ENCODE measurements at regions not wholly inside any gene's neighbourhood (a gene's known extent, or its start where the extent isn't known, plus 50 kb on each side); places are given as distances from the start of the nearest gene placed in this dataset.

DNA sequence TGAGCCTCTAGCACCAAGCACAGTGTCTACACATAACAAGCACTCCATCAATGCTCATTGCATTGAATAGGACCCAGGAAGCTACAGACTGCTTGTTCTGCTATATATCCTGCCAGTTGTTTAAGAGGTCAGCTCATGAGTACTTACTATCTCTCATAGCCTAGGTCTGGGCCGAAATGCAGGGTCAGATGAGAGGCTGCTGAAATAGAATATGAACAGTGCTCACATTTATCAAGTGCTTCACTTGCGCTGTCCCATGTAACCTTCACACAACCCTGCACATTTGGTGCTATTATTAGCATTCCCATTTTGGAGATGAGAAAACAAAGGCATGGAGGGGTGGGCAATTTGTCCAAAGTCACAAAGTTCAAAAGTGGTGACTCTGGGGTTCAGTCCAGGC lies 153.6 kb downstream of the FGF18 start:
- H3K27ac ChIP-seq (ENCODE audit: insufficient read depth, low read length): no peak overlapping the region
- no peak for DNase-seq
- no peaks in the 10 kb centered on the region for H3K36me3 ChIP-seq (ENCODE audit: control insufficient read depth, insufficient read depth, low read length)
- H2BK15ac ChIP-seq (ENCODE audit: low read depth, low read length): no peak overlapping the region
- dilution Hi-C loops (cut with HindIII; ENCODE audit: low sequenced_read_pairs, unreplicated experiment) (no loop called here), in situ Hi-C loops (cut with MboI; ENCODE audit: low sequenced_read_pairs) (no loop called here), intact Hi-C loops (cut with micrococcal nuclease) (no loop called here)
- no CpG with 5 or more reads among the region's 2 CpGs for WGBS, 2 experiments (ENCODE audit: extremely low coverage in 2 of 2, insufficient read length in 1 of 2)
- no peak overlapping the region for H2BK5ac ChIP-seq (ENCODE audit: low read depth, low read length, poor library complexity, severe bottlenecking)
- no peak overlapping the region for H3K4ac ChIP-seq (ENCODE audit: low read depth, low read length)
- H3K4me3 ChIP-seq (ENCODE audit: insufficient read depth, low read depth, low read length): no peak overlapping the region
- H4K20me1 ChIP-seq (ENCODE audit: insufficient read depth, low read length): no peaks in the 10 kb centered on the region
- H3K23ac ChIP-seq (ENCODE audit: low read depth, low read length): no peak overlapping the region
- peaks cover 14% of the 10 kb centered on the region; the same call in 1 of the 2 replicates for H3K27me3 ChIP-seq (ENCODE audit: control insufficient read depth, insufficient read depth, low read length)
- H3K9ac ChIP-seq (ENCODE audit: low read depth, low read length): no peak overlapping the region
- peaks cover 3% of the 10 kb centered on the region; the same call in 1 of the 2 replicates for H3K9me3 ChIP-seq (ENCODE audit: control insufficient read depth, insufficient read depth, low read length)
- H4K8ac ChIP-seq (ENCODE audit: low read depth in 2 of 2, low read length in 2 of 2): no peak overlapping the region
- H3K56ac ChIP-seq (ENCODE audit: extremely low read depth, insufficient read depth, low read length): no peak overlapping the region
- H3K18ac ChIP-seq (ENCODE audit: low read depth, low read length): no peak overlapping the region
- H3K4me1 ChIP-seq (ENCODE audit: control insufficient read depth, insufficient read depth, low read length): no peaks in the 10 kb centered on the region; the same call in 1 of the 2 replicates
- ChIA-PET POLR2A (ENCODE audit: unreplicated experiment) (no interaction called here), CTCF (no interaction called here)
- ATAC-seq (ENCODE audit: low read depth): no peak
- H2BK120ac ChIP-seq (ENCODE audit: low read depth, low read length): no peak overlapping the region
- no peak overlapping the region for H2AK9ac ChIP-seq (replicated peaks; ENCODE audit: low read depth, low read length, poor library complexity)
- no peak overlapping the region for H3K14ac ChIP-seq (replicated peaks; ENCODE audit: low read depth, low read length)
- H3K4me2 ChIP-seq (ENCODE audit: low read depth, low read length): no peak overlapping the region
- no peaks in the 10 kb centered on the region for H3K79me1 ChIP-seq (ENCODE audit: low read depth in 1 of 2, low read length in 2 of 2)
- no peaks in the 10 kb centered on the region; the same call in 1 of the 2 replicates for H3K9me1 ChIP-seq (ENCODE audit: insufficient read depth, low read length)
- BruUV-seq (replicated peaks): no TSS peak
- TF ChIP-seq POLR2A (IDR thresholded peaks at IDR 0.05; ENCODE audit: low read depth, low read length): no peak
- no peak overlapping the region for H2BK20ac ChIP-seq (ENCODE audit: low read depth, low read length)
- H2AFZ ChIP-seq (replicated peaks; ENCODE audit: low read length, poor library complexity): no peak overlapping the region
- no peak overlapping the region for H4K5ac ChIP-seq (ENCODE audit: low read depth, low read length)
- no peak overlapping the region for H4K91ac ChIP-seq (ENCODE audit: insufficient read depth, low read depth, low read length)
- H2AK5ac ChIP-seq (ENCODE audit: low read depth, low read length): no peak overlapping the region
